ENCODE measurements at regions not wholly inside any gene's neighbourhood (a gene's known extent, or its start where the extent isn't known, plus 50 kb on each side); places are given as distances from the start of the nearest gene placed in this dataset.

- no peak overlapping the region for H3K4me3 ChIP-seq (ENCODE audit: insufficient read depth, low read length)
- no peak for TF ChIP-seq CTCF (IDR thresholded peaks at IDR 0.05; ENCODE audit: extremely low read depth, low read depth, low read length)
- DNase-seq (ENCODE audit: insufficient read length, low spot score, missing footprints): no peak
- no peak overlapping the region for H3K27ac ChIP-seq (ENCODE audit: low read depth, low read length)
- H3K4me1 ChIP-seq (ENCODE audit: insufficient read depth, low read length): no peaks in the 10 kb centered on the region
- H4K20me1 ChIP-seq (ENCODE audit: insufficient read depth, low read length): no peaks in the 10 kb centered on the region
- no peaks in the 10 kb centered on the region for H3K79me2 ChIP-seq (ENCODE audit: insufficient read depth, low read length)
- H2AFZ ChIP-seq (ENCODE audit: low read length): no peak overlapping the region
- no peaks in the 10 kb centered on the region for H3K9me3 ChIP-seq (ENCODE audit: low read depth, low read length)
- H3K36me3 ChIP-seq (ENCODE audit: insufficient read depth, low read length): no peaks in the 10 kb centered on the region
- H3K4me2 ChIP-seq (ENCODE audit: insufficient read depth, low read length): no peak overlapping the region
- no peaks in the 10 kb centered on the region for H3K27me3 ChIP-seq (ENCODE audit: insufficient read depth, low read length)
These were observed 267.9 kb upstream of the CITED2 start for GRCh38 chr6:139642346-139642745.

- H3K36me3 ChIP-seq (ENCODE audit: insufficient read depth, low read length): no peaks in the 10 kb centered on the region
- no peaks in the 10 kb centered on the region for H3K27me3 ChIP-seq (ENCODE audit: insufficient read depth, low read length)
- no peaks in the 10 kb centered on the region for H3K9me3 ChIP-seq (ENCODE audit: low read depth, low read length)
- no peak overlapping the region for H2AFZ ChIP-seq (ENCODE audit: low read length)
- no peaks in the 10 kb centered on the region for H4K20me1 ChIP-seq (ENCODE audit: insufficient read depth, low read length)
- TF ChIP-seq CTCF (IDR thresholded peaks at IDR 0.05; ENCODE audit: extremely low read depth, low read depth, low read length): no peak
- no peak overlapping the region for H3K27ac ChIP-seq (ENCODE audit: low read depth, low read length)
- no peaks in the 10 kb centered on the region for H3K4me1 ChIP-seq (ENCODE audit: insufficient read depth, low read length)
- no peaks in the 10 kb centered on the region for H3K79me2 ChIP-seq (ENCODE audit: insufficient read depth, low read length)
- no peak for DNase-seq (ENCODE audit: insufficient read length, low spot score, missing footprints)
- H3K4me2 ChIP-seq (ENCODE audit: insufficient read depth, low read length): no peak overlapping the region
- no peak overlapping the region for H3K4me3 ChIP-seq (ENCODE audit: insufficient read depth, low read length)
These were observed 266.9 kb upstream of the CITED2 start for GRCh38 chr6:139641376-139641775.

- Histone ChIP-seq H2AFZ (ENCODE audit: low read length) (peak overlapping the region; percentile 36), H3K9me3 (ENCODE audit: low read depth, low read length) (no peaks in the 10 kb centered on the region), H3K79me2 (ENCODE audit: insufficient read depth, low read length) (no peaks in the 10 kb centered on the region), H3K27me3 (ENCODE audit: insufficient read depth, low read length) (no peaks in the 10 kb centered on the region), H3K36me3 (ENCODE audit: insufficient read depth, low read length) (no peaks in the 10 kb centered on the region), H3K4me3 (ENCODE audit: insufficient read depth, low read length) (no peak overlapping the region), H3K4me2 (ENCODE audit: insufficient read depth, low read length) (no peak overlapping the region), H3K27ac (ENCODE audit: low read depth, low read length) (no peak overlapping the region), H4K20me1 (ENCODE audit: insufficient read depth, low read length) (no peaks in the 10 kb centered on the region), H3K4me1 (ENCODE audit: insufficient read depth, low read length) (no peaks in the 10 kb centered on the region)
- no peak for TF ChIP-seq CTCF (IDR thresholded peaks at IDR 0.05; ENCODE audit: extremely low read depth, low read depth, low read length)
- DNase-seq (ENCODE audit: insufficient read length, low spot score, missing footprints): no peak
These were observed 266.5 kb upstream of the CITED2 start for GRCh38 chr6:139640921-139641320.

- Histone ChIP-seq H3K4me2 (ENCODE audit: insufficient read depth, low read length) (no peak overlapping the region), H2AFZ (ENCODE audit: low read length) (peak overlapping the region; percentile 36), H3K79me2 (ENCODE audit: insufficient read depth, low read length) (no peaks in the 10 kb centered on the region), H3K27ac (ENCODE audit: low read depth, low read length) (no peak overlapping the region), H3K36me3 (ENCODE audit: insufficient read depth, low read length) (no peaks in the 10 kb centered on the region), H3K4me3 (ENCODE audit: insufficient read depth, low read length) (no peak overlapping the region), H3K27me3 (ENCODE audit: insufficient read depth, low read length) (no peaks in the 10 kb centered on the region), H3K4me1 (ENCODE audit: insufficient read depth, low read length) (no peaks in the 10 kb centered on the region), H4K20me1 (ENCODE audit: insufficient read depth, low read length) (no peaks in the 10 kb centered on the region), H3K9me3 (ENCODE audit: low read depth, low read length) (no peaks in the 10 kb centered on the region)
- no peak for TF ChIP-seq CTCF (IDR thresholded peaks at IDR 0.05; ENCODE audit: extremely low read depth, low read depth, low read length)
- DNase-seq (ENCODE audit: insufficient read length, low spot score, missing footprints): no peak
These were observed 266.0 kb upstream of the CITED2 start for GRCh38 chr6:139640448-139640847.
